Activated naive CD4-positive, alpha-beta T cell treated with anti-CD3 and anti-CD28 coated beads, Interleukin-2, amount 10 ng/mL, durations not matched to agents 7 days and 5 days (primary cell): ENCODE measurements at regions not wholly inside any gene's neighbourhood (a gene's known extent, or its start where the extent isn't known, plus 50 kb on each side); places are given as distances from the start of the nearest gene placed in this dataset.
"Not testable (repeated sequence)": the region's sequence is repeated elsewhere in the genome, so short reads cannot be mapped to it uniquely, and the experiment has no call there.

Experiments
- CTCF ChIA-PET: fragments of 350-600 bp; sonication (Branson Sonifier 250); formaldehyde crosslinking; loops from one replicate; lab custom pipeline; 2021; ENCODE audit warnings: antibody characterized with exemption; lab: Charles Lee
- DNase-seq: peaks from one replicate; pipeline ENCODE4 v3.0.0-alpha.2; 2020
- H3K27ac Mint-ChIP-seq: one replicate; pipeline ENCODE4 v1.8.0; 2021; ENCODE audit warnings: mild to moderate bottlenecking, moderate library complexity, mixed read lengths
- H3K27me3 Mint-ChIP-seq: one replicate; pipeline ENCODE4 v1.8.0; 2021; ENCODE audit warnings: mild to moderate bottlenecking, mixed read lengths
- H3K36me3 Mint-ChIP-seq: one replicate; pipeline ENCODE4 v1.8.0; 2021; ENCODE audit warnings: mixed read lengths
- H3K4me1 Mint-ChIP-seq: one replicate; pipeline ENCODE4 v1.8.0; 2021; ENCODE audit warnings: mixed read lengths
- H3K4me3 Mint-ChIP-seq: one replicate; pipeline ENCODE4 v1.8.0; 2021; ENCODE audit warnings: mild to moderate bottlenecking, moderate library complexity, mixed read lengths
- H3K9me3 Mint-ChIP-seq: one replicate; pipeline ENCODE4 v1.8.0; 2021; ENCODE audit warnings: mixed read lengths

- CTCF ChIA-PET = no interaction called here
- no peak overlapping the region for H3K4me3 Mint-ChIP-seq
- H3K27me3 Mint-ChIP-seq = peaks cover 25% of the 10 kb centered on the region
- H3K27ac Mint-ChIP-seq = no peak overlapping the region
- H3K4me1 Mint-ChIP-seq = no peaks in the 10 kb centered on the region
- H3K9me3 Mint-ChIP-seq = no peaks in the 10 kb centered on the region
- H3K36me3 Mint-ChIP-seq = no peaks in the 10 kb centered on the region
- no peak for DNase-seq
Observed at GRCh38 chr6:866316-866715, 173.4 kb upstream of the EXOC2 start.

- no peaks in the 10 kb centered on the region for H3K9me3 Mint-ChIP-seq
- H3K4me3 Mint-ChIP-seq = no peak overlapping the region
- CTCF ChIA-PET = no interaction called here
- DNase-seq = no peak
- H3K27ac Mint-ChIP-seq = no peak overlapping the region
- H3K27me3 Mint-ChIP-seq = peaks cover 26% of the 10 kb centered on the region
- H3K36me3 Mint-ChIP-seq = no peaks in the 10 kb centered on the region
- no peaks in the 10 kb centered on the region for H3K4me1 Mint-ChIP-seq
Observed at GRCh38 chr6:865846-866245, 172.9 kb upstream of the EXOC2 start.

DNA sequence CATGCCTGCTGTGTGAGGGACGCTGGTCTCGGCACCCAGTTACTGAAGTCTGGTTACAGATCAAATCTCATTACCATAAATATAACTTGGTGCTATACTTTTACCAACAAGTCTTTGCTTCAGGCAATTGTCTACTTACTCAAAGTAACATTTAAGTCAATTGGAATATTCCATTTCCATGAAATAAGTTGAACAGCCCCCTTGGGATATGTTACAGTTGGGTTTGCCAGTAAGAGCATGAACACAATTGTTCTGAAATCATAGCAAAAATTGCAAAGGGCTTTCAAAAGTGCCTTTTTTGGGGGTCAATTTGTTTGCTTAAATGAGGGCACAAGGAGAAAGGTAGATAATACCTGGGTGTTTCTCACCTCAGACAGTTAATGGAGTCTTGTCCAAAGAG is 170.9 kb upstream of the EXOC2 start:
- H3K27me3 Mint-ChIP-seq = peaks cover 26% of the 10 kb centered on the region
- no peak for DNase-seq
- H3K4me3 Mint-ChIP-seq = no peak overlapping the region
- no peak overlapping the region for H3K27ac Mint-ChIP-seq
- no peaks in the 10 kb centered on the region for H3K36me3 Mint-ChIP-seq
- CTCF ChIA-PET = no interaction called here
- H3K4me1 Mint-ChIP-seq = no peaks in the 10 kb centered on the region
- H3K9me3 Mint-ChIP-seq = no peaks in the 10 kb centered on the region

DNA sequence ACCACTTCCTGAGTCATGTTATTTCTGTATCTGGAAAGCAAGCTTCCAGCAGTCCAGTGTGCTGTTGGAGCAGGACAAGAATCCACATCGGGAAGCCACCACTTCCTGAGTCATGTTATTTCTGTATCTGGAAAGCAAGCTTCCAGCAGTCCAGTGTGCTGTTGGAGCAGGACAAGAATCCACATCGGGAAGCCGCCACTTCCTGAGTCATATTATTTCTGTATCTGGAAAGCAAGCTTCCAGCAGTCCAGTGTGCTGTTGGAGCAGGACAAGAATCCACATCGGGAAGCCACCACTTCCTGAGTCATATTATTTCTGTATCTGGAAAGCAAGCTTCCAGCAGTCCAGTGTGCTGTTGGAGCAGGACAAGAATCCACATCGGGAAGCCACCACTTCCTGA is 170.2 kb upstream of the EXOC2 start:
- CTCF ChIA-PET, H3K27ac Mint-ChIP-seq, DNase-seq, H3K4me3 Mint-ChIP-seq, H3K9me3 Mint-ChIP-seq, H3K36me3 Mint-ChIP-seq, H3K4me1 Mint-ChIP-seq: not testable (repeated sequence)
- H3K27me3 Mint-ChIP-seq = peaks cover 20% of the 10 kb centered on the region

DNA sequence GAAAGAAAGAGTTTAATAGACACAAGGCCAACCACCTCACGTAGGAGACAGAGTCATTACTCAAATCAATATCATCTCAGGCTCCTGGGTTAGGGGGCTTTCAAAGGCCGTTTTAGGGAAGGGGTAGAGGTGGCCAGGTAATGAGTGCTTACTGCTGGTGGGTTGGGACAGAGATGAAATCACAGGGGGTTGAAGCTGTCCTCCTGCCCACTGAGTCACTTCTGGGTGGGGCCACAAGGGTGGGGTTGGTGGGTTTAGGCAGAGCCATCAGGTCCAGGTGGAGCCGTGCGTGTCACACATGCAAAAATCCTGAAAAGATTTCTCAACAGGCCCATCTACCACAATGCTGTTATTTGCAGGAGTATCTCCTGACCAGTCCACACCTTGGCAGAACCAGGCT is 167.0 kb upstream of the EXOC2 start:
- Mint-ChIP-seq H3K4me3 (no peak overlapping the region), H3K27ac (no peak overlapping the region), H3K4me1 (no peaks in the 10 kb centered on the region), H3K9me3 (no peaks in the 10 kb centered on the region), H3K27me3 (peaks cover 14% of the 10 kb centered on the region), H3K36me3 (no peaks in the 10 kb centered on the region)
- CTCF ChIA-PET = no interaction called here
- DNase-seq = no peak

DNA sequence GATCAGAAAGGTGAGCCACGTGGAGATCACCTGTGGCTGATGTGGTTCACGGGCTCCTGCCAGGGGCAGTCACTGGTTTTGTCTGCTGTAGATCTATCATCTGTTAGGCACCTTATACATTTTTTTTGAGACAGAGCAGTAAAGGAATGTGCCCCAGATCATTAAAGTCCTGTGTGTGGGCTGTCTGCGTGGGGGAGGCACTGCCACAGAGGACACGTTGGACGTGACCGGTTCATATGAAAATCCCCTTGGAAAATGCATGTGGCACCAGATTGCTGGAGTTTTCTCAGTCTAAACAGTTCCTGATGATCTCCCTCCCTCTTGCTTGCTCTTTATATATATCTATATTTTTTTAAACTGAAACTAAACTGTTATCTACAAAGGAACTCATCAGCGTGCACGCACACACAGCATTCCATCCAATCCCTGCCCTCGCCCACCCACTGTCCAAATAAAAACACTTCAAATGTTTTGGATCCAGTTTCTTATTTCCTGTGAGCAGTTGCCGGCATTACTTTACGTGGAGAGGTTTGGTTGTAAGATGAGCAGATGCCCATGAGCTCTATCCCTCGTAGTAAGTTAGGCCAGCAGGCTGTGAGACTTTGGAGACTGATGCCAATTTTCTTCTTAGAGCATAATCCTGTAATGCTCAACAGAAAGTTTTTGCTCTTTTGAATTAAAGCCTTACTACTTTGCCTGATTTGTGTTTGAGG is 161.6 kb upstream of the EXOC2 start:
- Mint-ChIP-seq H3K27ac (no peak overlapping the region), H3K9me3 (peaks cover 2% of the 10 kb centered on the region), H3K27me3 (peaks cover 6% of the 10 kb centered on the region), H3K4me3 (no peak overlapping the region), H3K4me1 (no peaks in the 10 kb centered on the region), H3K36me3 (no peaks in the 10 kb centered on the region)
- CTCF ChIA-PET = no interaction called here
- DNase-seq = no peak

DNA sequence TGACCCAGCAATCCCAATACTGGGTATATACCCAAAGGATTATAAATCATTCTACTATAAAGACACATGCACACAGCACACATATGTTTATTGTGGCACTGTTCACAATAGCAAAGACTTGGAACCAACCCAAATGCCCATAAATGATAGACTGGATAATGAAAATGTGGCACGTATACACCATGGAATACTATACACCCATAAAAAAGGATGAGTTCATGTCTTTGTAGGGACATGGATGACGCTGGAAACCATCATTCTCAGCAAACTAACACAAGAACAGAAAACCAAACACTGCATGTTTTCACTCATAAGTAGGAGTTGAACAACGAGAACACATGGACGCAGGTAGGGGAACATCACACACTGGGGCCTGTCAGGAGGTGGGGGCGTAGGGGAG is 159.3 kb upstream of the EXOC2 start:
- H3K27me3 Mint-ChIP-seq, H3K27ac Mint-ChIP-seq, DNase-seq, H3K9me3 Mint-ChIP-seq, H3K4me1 Mint-ChIP-seq, H3K36me3 Mint-ChIP-seq, CTCF ChIA-PET, H3K4me3 Mint-ChIP-seq: not testable (repeated sequence)

GRCh38 chr6:849075-849506 is 156.2 kb upstream of the EXOC2 start:
- no peak overlapping the region for H3K27ac Mint-ChIP-seq
- H3K9me3 Mint-ChIP-seq = peaks cover 2% of the 10 kb centered on the region
- no peak overlapping the region for H3K4me3 Mint-ChIP-seq
- no peaks in the 10 kb centered on the region for H3K4me1 Mint-ChIP-seq
- H3K27me3 Mint-ChIP-seq = peaks cover 11% of the 10 kb centered on the region
- no peaks in the 10 kb centered on the region for H3K36me3 Mint-ChIP-seq
- CTCF ChIA-PET = no interaction called here
- DNase-seq = no peak

GRCh38 chr6:845566-845965 is 152.6 kb upstream of the EXOC2 start:
- Mint-ChIP-seq H3K4me1 (no peaks in the 10 kb centered on the region), H3K27me3 (peaks cover 12% of the 10 kb centered on the region), H3K4me3 (no peak overlapping the region), H3K9me3 (no peaks in the 10 kb centered on the region), H3K36me3 (no peaks in the 10 kb centered on the region), H3K27ac (no peak overlapping the region)
- DNase-seq = no peak
- CTCF ChIA-PET = no interaction called here

DNA sequence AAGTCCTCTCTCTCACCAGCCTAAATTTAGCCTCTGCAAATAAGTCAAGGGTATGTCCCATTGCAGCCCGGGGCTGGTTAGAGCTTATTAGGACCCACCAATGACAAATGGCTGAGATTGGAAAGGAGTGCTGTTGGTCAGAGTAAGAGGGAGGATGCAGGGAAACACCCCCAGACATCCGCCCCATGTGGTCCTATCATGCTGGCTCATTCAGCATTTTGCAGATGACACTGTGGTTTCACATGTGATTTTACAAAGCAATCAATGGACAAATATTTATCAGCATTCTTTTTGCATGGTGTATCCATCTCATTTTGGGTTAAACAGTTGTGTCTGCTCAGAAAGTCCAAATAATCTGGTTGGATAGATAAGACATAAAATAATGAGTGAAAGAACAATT is 152.2 kb upstream of the EXOC2 start:
- H3K36me3 Mint-ChIP-seq = no peaks in the 10 kb centered on the region
- no peaks in the 10 kb centered on the region for H3K9me3 Mint-ChIP-seq
- no peak overlapping the region for H3K27ac Mint-ChIP-seq
- H3K27me3 Mint-ChIP-seq = peaks cover 12% of the 10 kb centered on the region
- H3K4me3 Mint-ChIP-seq = no peak overlapping the region
- H3K4me1 Mint-ChIP-seq = no peaks in the 10 kb centered on the region
- CTCF ChIA-PET = no interaction called here
- no peak for DNase-seq

- Mint-ChIP-seq H3K4me1 (no peaks in the 10 kb centered on the region), H3K9me3 (no peaks in the 10 kb centered on the region), H3K36me3 (no peaks in the 10 kb centered on the region), H3K4me3 (no peak overlapping the region), H3K27ac (no peak overlapping the region), H3K27me3 (peaks cover 16% of the 10 kb centered on the region)
- no peak for DNase-seq
- CTCF ChIA-PET = no interaction called here
Observed at GRCh38 chr6:842141-842540, 149.2 kb upstream of the EXOC2 start.

DNA sequence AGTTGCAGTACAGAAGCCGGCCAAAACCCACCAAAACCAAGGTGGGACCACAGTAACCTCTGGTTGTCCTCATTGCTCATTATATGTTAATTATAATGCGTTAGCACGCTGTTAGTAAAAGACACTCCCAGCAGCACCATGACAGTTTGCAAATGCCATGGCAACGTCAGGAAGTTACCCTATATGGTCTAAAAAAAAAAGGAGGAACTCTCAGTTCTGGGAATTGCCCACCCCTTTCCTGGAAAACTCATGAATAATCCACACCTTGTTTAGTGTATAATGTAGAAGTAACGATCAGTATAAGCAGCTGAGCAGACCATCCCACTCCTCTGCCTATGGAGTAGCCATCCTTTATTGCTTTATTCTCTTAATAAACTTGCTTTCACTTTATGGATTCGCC is 148.6 kb upstream of the EXOC2 start:
- peaks cover 21% of the 10 kb centered on the region for H3K27me3 Mint-ChIP-seq
- no peak overlapping the region for H3K4me3 Mint-ChIP-seq
- no peaks in the 10 kb centered on the region for H3K4me1 Mint-ChIP-seq
- no peaks in the 10 kb centered on the region for H3K9me3 Mint-ChIP-seq
- CTCF ChIA-PET = no interaction called here
- no peak overlapping the region for H3K27ac Mint-ChIP-seq
- DNase-seq = no peak
- H3K36me3 Mint-ChIP-seq = no peaks in the 10 kb centered on the region

GRCh38 chr6:839201-839600 is 146.3 kb upstream of the EXOC2 start:
- H3K4me1 Mint-ChIP-seq = no peaks in the 10 kb centered on the region
- H3K27me3 Mint-ChIP-seq = peaks cover 17% of the 10 kb centered on the region
- H3K27ac Mint-ChIP-seq = no peak overlapping the region
- no peak overlapping the region for H3K4me3 Mint-ChIP-seq
- DNase-seq = no peak
- CTCF ChIA-PET = no interaction called here
- H3K36me3 Mint-ChIP-seq = no peaks in the 10 kb centered on the region
- H3K9me3 Mint-ChIP-seq = peaks cover 2% of the 10 kb centered on the region

- DNase-seq = no peak
- Mint-ChIP-seq H3K4me1 (no peaks in the 10 kb centered on the region), H3K9me3 (peaks cover 13% of the 10 kb centered on the region), H3K27me3 (peaks cover 16% of the 10 kb centered on the region), H3K4me3 (no peak overlapping the region), H3K36me3 (no peaks in the 10 kb centered on the region), H3K27ac (no peak overlapping the region)
- CTCF ChIA-PET = no interaction called here
Observed at GRCh38 chr6:837380-837779, 144.4 kb upstream of the EXOC2 start.

- CTCF ChIA-PET = no interaction called here
- H3K4me1 Mint-ChIP-seq = no peaks in the 10 kb centered on the region
- H3K27ac Mint-ChIP-seq = no peak overlapping the region
- H3K36me3 Mint-ChIP-seq = no peaks in the 10 kb centered on the region
- peaks cover 14% of the 10 kb centered on the region for H3K27me3 Mint-ChIP-seq
- H3K4me3 Mint-ChIP-seq = no peak overlapping the region
- DNase-seq = no peak
- H3K9me3 Mint-ChIP-seq = peaks cover 17% of the 10 kb centered on the region
Observed at GRCh38 chr6:836276-836853, 143.4 kb upstream of the EXOC2 start.
